ENCODE measurements at regions not wholly inside any gene's neighbourhood (a gene's known extent, or its start where the extent isn't known, plus 50 kb on each side); places are given as distances from the start of the nearest gene placed in this dataset.
"Not testable (repeated sequence)": the region's sequence is repeated elsewhere in the genome, so short reads cannot be mapped to it uniquely, and the experiment has no call there.

- H3K36me3 Mint-ChIP-seq (ENCODE audit: low read depth) = peaks cover 6% of the 10 kb centered on the region
- no peak overlapping the region for H3K4me3 Mint-ChIP-seq
These were observed 2422.9 kb upstream of the PCDH20 start for GRCh38 chr13:63838366-63839110.

GRCh38 chr13:63837701-63838100 is 2422.1 kb upstream of the PCDH20 start:
- not testable (repeated sequence) for H3K4me1 Mint-ChIP-seq; H4K20me1 ChIP-seq (replicated peaks; ENCODE audit: insufficient read depth); ATAC-seq; H3K4me3 Mint-ChIP-seq; DNase-seq (ENCODE audit: low spot score); H3K36me3 ChIP-seq (ENCODE audit: insufficient read depth); H3K4me3 ChIP-seq; H3F3A ChIP-seq (replicated peaks; ENCODE audit: low read depth); H3K79me2 ChIP-seq (replicated peaks; ENCODE audit: insufficient read depth); H2AFZ ChIP-seq; H3K27me3 Mint-ChIP-seq (ENCODE audit: insufficient read depth, low read depth, poor library complexity); H3K27ac Mint-ChIP-seq; H3K27ac ChIP-seq (ENCODE audit: low read depth); H3K4me2 ChIP-seq; H3K27me3 ChIP-seq (ENCODE audit: insufficient read depth); H3K9me2 ChIP-seq (ENCODE audit: insufficient read depth); H3K4me1 ChIP-seq (ENCODE audit: insufficient read depth); H3K36me3 Mint-ChIP-seq (ENCODE audit: low read depth)
- H3K9me3 Mint-ChIP-seq = peaks cover 21% of the 10 kb centered on the region; the same call in 2 of the 3 replicates

More at GRCh38 chr13:63838366-63839110, 2422.9 kb upstream of the PCDH20 start:
- no peaks in the 10 kb centered on the region for H3K4me1 Mint-ChIP-seq
- H3K4me2 ChIP-seq = no peak overlapping the region
- no peaks in the 10 kb centered on the region for H3K9me2 ChIP-seq (ENCODE audit: insufficient read depth)
- no peaks in the 10 kb centered on the region for H3K4me1 ChIP-seq (ENCODE audit: insufficient read depth)
- no peak overlapping the region for H2AFZ ChIP-seq
- H3F3A ChIP-seq (replicated peaks; ENCODE audit: low read depth) = no peaks in the 10 kb centered on the region
- no peak overlapping the region for H3K27ac ChIP-seq (ENCODE audit: low read depth)
- peaks cover 22% of the 10 kb centered on the region; the same call in 2 of the 3 replicates for H3K9me3 Mint-ChIP-seq
- no peak for DNase-seq (ENCODE audit: low spot score)
- no peak for ATAC-seq
- no peaks in the 10 kb centered on the region for H3K79me2 ChIP-seq (replicated peaks; ENCODE audit: insufficient read depth)
- H3K27me3 ChIP-seq (ENCODE audit: insufficient read depth) = no peaks in the 10 kb centered on the region
- H3K27ac Mint-ChIP-seq = no peak overlapping the region
- no peak overlapping the region for H3K4me3 ChIP-seq
- no peaks in the 10 kb centered on the region for H3K36me3 ChIP-seq (ENCODE audit: insufficient read depth)
- H4K20me1 ChIP-seq (replicated peaks; ENCODE audit: insufficient read depth) = no peaks in the 10 kb centered on the region
- H3K27me3 Mint-ChIP-seq (ENCODE audit: insufficient read depth, low read depth, poor library complexity) = peaks cover 4% of the 10 kb centered on the region
- TF ChIP-seq EZH2 (IDR thresholded peaks at IDR 0.05; ENCODE audit: low read depth, unreplicated experiment) = no peak
- TF ChIP-seq ZNF462 (CRISPR knock-in tag; IDR thresholded peaks at IDR 0.05) = no peak
- TF ChIP-seq POLR2AphosphoS5 (IDR thresholded peaks at IDR 0.05; ENCODE audit: low read depth) = no peak

- H3K27ac Mint-ChIP-seq; H3K27me3 Mint-ChIP-seq (ENCODE audit: insufficient read depth, low read depth, poor library complexity); H3K4me1 Mint-ChIP-seq; H3K27ac ChIP-seq (ENCODE audit: low read depth); H3K9me2 ChIP-seq (ENCODE audit: insufficient read depth); H3K79me2 ChIP-seq (replicated peaks; ENCODE audit: insufficient read depth); H2AFZ ChIP-seq; H3K4me1 ChIP-seq (ENCODE audit: insufficient read depth); H3K36me3 Mint-ChIP-seq (ENCODE audit: low read depth); H3K9me3 Mint-ChIP-seq; H3F3A ChIP-seq (replicated peaks; ENCODE audit: low read depth); H4K20me1 ChIP-seq (replicated peaks; ENCODE audit: insufficient read depth); DNase-seq (ENCODE audit: low spot score); H3K36me3 ChIP-seq (ENCODE audit: insufficient read depth); H3K4me3 Mint-ChIP-seq; H3K4me2 ChIP-seq; H3K27me3 ChIP-seq (ENCODE audit: insufficient read depth); H3K4me3 ChIP-seq: not testable (repeated sequence)
- ATAC-seq = peak; percentile 99
These were observed 2414.0 kb upstream of the PCDH20 start for GRCh38 chr13:63829609-63830008.

- not testable (repeated sequence) for H3K4me3 ChIP-seq; H3K27me3 ChIP-seq (ENCODE audit: insufficient read depth); H3K79me2 ChIP-seq (replicated peaks; ENCODE audit: insufficient read depth); H3K9me2 ChIP-seq (ENCODE audit: insufficient read depth); H3K4me1 Mint-ChIP-seq; H3K36me3 ChIP-seq (ENCODE audit: insufficient read depth); DNase-seq (ENCODE audit: low spot score); H3K36me3 Mint-ChIP-seq (ENCODE audit: low read depth); H3K27ac ChIP-seq (ENCODE audit: low read depth); H3K4me2 ChIP-seq; H3K4me3 Mint-ChIP-seq; H3K9me3 Mint-ChIP-seq; H3K27me3 Mint-ChIP-seq (ENCODE audit: insufficient read depth, low read depth, poor library complexity); ATAC-seq; H4K20me1 ChIP-seq (replicated peaks; ENCODE audit: insufficient read depth); H2AFZ ChIP-seq; H3F3A ChIP-seq (replicated peaks; ENCODE audit: low read depth); H3K27ac Mint-ChIP-seq; H3K4me1 ChIP-seq (ENCODE audit: insufficient read depth)
These were observed 2406.1 kb upstream of the PCDH20 start for GRCh38 chr13:63821785-63822184.

Data from GM23338 (cell line).